WERI-Rb-1 (cell line): ENCODE measurements at regions not wholly inside any gene's neighbourhood (a gene's known extent, or its start where the extent isn't known, plus 50 kb on each side); places are given as distances from the start of the nearest gene placed in this dataset.

ENCODE experiments used
- DNase-seq: peaks from one replicate; pipeline ENCODE4 v3.0.0-alpha.2; 2020
- H3K27ac ChIP-seq: fragments of 250-450 bp; sonication (Bioruptor Pico); 2 replicates; pipeline ENCODE4 v1.5.1; 2020; ENCODE audit warnings: mild to moderate bottlenecking, moderate library complexity
- H3K27me3 ChIP-seq: fragments of 250-450 bp; sonication (Bioruptor Pico); 2 replicates; pipeline ENCODE4 v1.5.1; 2021; ENCODE audit warnings: mild to moderate bottlenecking, low read depth, moderate library complexity; ENCODE audit not compliant: insufficient read depth, severe bottlenecking
- H3K36me3 ChIP-seq: fragments of 250-450 bp; sonication (Bioruptor Pico); 2 replicates; pipeline ENCODE4 v1.5.1; 2020; ENCODE audit warnings: mild to moderate bottlenecking, moderate library complexity
- H3K4me3 ChIP-seq: 2 replicates; pipeline ENCODE4 v1.5.1; 2011; ENCODE audit warnings: low read depth, mild to moderate bottlenecking, control low read depth, low read length
- H3K9me3 ChIP-seq: fragments of 250-450 bp; sonication (Bioruptor Pico); 2 replicates; pipeline ENCODE4 v1.5.1; 2021; ENCODE audit warnings: mild to moderate bottlenecking, moderate library complexity; ENCODE audit not compliant: severe bottlenecking
- CTCF ChIP-seq: IDR thresholded peaks from 2 replicates; pipeline ENCODE4 v1.5.1; 2011; ENCODE audit warnings: low read depth, mild to moderate bottlenecking, control low read depth, inconsistent platforms, low read length

GRCh38 chr10:94211169-94211510 is 151.6 kb downstream of the NOC3L start:
- Histone ChIP-seq H3K27ac (no peak overlapping the region; the same call in 1 of the 2 replicates), H3K27me3 (no peaks in the 10 kb centered on the region), H3K36me3 (no peaks in the 10 kb centered on the region), H3K9me3 (no peaks in the 10 kb centered on the region), H3K4me3 (no peak overlapping the region)
- TF ChIP-seq CTCF = no peak
- no peak for DNase-seq

GRCh38 chr10:94213001-94213530 is 149.7 kb downstream of the NOC3L start:
- TF ChIP-seq CTCF = no peak
- no peaks in the 10 kb centered on the region for H3K36me3 ChIP-seq
- no peak overlapping the region for H3K4me3 ChIP-seq
- no peak overlapping the region for H3K27ac ChIP-seq
- no peak for DNase-seq
- H3K9me3 ChIP-seq = no peaks in the 10 kb centered on the region
- H3K27me3 ChIP-seq = no peaks in the 10 kb centered on the region

- H3K27me3 ChIP-seq = no peaks in the 10 kb centered on the region
- no peak overlapping the region for H3K27ac ChIP-seq
- no peaks in the 10 kb centered on the region for H3K9me3 ChIP-seq
- DNase-seq = no peak
- H3K4me3 ChIP-seq = no peak overlapping the region
- no peaks in the 10 kb centered on the region for H3K36me3 ChIP-seq
- no peak for TF ChIP-seq CTCF
Observed at GRCh38 chr10:94213980-94214379, 148.8 kb downstream of the NOC3L start.

- TF ChIP-seq CTCF = no peak
- no peaks in the 10 kb centered on the region for H3K27me3 ChIP-seq
- H3K4me3 ChIP-seq = no peak overlapping the region
- H3K36me3 ChIP-seq = no peaks in the 10 kb centered on the region
- no peak overlapping the region for H3K27ac ChIP-seq
- DNase-seq = no peak
- H3K9me3 ChIP-seq = no peaks in the 10 kb centered on the region
Observed at GRCh38 chr10:94214481-94214893, 148.3 kb downstream of the NOC3L start.

GRCh38 chr10:94216201-94216600 is 146.5 kb downstream of the NOC3L start:
- Histone ChIP-seq H3K27ac (no peak overlapping the region), H3K9me3 (no peaks in the 10 kb centered on the region), H3K36me3 (no peaks in the 10 kb centered on the region), H3K27me3 (no peaks in the 10 kb centered on the region), H3K4me3 (no peak overlapping the region)
- no peak for TF ChIP-seq CTCF
- DNase-seq = no peak

- H3K9me3 ChIP-seq = no peaks in the 10 kb centered on the region
- TF ChIP-seq CTCF = no peak
Observed at GRCh38 chr10:94217411-94217810, 145.3 kb downstream of the NOC3L start.

More at GRCh38 chr10:94217411-94217810, 145.3 kb downstream of the NOC3L start:
- Histone ChIP-seq H3K36me3 (no peaks in the 10 kb centered on the region), H3K27ac (no peak overlapping the region), H3K27me3 (no peaks in the 10 kb centered on the region), H3K4me3 (no peak overlapping the region)
- DNase-seq = no peak
